ENCODE measurements at regions not wholly inside any gene's neighbourhood (a gene's known extent, or its start where the extent isn't known, plus 50 kb on each side); places are given as distances from the start of the nearest gene placed in this dataset.

DNA sequence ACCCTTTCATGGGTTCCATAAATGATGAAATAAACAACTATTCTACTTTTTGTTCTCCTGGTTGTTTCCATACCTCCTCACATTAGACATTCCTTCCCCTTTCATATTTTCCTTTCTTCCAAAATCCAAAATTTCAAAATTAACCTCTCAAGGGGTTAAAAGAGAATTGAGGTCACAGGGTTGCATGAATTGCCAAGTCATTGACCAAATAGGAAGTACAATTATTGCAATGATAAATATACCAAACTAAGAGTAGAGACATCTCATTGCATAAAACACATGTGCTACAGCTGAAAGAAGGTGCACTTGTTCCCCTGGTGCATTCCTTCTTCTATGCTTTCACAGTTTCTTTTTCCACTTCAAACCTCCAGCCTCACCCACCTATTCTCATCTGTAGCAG is 136.1 kb downstream of the KCTD12 start:
- no peak for DNase-seq (ENCODE audit: low read depth in 3 of 3)

DNA sequence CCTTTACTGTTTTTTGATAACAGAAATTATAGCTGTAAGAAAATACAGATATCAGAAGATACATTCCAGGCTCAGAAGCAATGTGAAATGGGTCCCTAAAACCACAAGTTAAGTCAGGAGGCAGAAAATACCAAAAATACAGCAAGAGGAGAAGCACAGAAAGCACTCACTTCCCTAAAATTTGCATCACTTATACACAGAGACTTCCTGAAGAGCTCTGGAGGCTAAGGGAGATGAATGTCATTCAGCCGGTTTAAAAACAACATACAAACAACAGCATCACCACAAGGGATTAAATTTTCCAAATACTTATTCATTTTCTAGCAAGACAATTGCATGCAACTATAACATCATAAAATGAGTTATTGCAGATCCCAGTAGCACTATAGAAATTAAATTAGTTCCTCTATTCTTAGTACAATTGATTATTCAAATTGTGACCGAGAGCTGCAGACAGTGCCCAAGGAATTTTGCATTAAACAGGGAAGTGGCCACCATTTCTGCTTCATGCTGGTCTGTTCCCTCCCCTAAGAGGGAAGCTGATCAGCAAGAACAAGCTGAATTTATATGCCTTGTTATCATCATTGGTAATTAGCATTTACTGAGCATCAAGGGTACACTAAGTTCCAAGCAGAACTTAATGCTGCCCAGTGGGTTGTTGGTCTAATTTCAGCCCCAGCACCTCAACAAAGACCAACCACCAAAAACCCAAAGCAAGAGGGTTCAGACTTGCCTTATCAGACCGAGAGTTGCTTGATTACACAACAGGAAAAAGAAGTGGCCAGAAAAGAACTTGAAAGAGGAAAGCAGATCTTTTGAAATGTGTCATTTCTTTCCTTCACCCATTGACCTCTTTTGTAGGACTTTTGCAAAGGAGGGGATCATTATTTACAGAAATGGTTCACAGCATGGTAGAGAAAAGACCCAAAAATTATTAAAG is 140.7 kb downstream of the KCTD12 start:
- DNase-seq (ENCODE audit: low read depth in 3 of 3) = no peak

DNA sequence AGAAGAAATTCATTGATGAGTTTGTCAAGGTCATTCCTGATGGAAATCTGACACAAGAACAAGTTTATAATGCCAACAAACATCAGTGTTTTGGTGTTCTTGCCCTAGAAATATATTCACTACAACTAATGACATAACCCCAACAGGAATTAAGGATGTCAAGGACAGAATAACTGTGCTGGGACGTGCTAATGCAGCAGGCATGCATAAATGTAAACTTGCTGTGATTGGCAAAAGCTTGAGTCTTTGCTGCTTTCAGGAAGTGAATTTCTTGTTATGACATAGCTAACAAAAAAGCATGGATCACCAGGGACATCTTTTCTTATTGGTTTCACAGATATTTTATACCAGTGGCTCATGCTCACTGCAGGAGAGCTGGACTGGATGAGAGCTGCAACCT is 144.6 kb downstream of the KCTD12 start:
- no peak for DNase-seq (ENCODE audit: low read depth in 3 of 3)

DNA sequence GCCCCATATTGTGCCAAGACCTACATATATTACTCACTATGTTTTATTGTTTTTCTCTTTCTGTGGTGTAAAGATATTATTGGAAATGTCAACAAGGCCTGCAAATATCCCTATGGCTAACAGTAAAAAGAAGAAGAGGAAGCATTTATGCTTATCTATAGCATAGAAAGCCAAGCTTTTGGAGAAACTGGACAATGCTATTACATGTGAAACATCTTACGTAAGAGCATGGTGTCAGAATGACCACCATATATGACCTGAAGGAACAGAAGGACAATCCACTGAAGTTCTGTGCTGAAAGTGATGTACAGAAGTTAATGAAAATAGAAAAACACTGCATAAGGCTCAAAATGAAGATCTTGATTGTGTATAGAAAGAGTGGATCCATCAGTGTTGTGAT is 145.2 kb downstream of the KCTD12 start:
- no peak for DNase-seq (ENCODE audit: low read depth in 3 of 3)

DNA sequence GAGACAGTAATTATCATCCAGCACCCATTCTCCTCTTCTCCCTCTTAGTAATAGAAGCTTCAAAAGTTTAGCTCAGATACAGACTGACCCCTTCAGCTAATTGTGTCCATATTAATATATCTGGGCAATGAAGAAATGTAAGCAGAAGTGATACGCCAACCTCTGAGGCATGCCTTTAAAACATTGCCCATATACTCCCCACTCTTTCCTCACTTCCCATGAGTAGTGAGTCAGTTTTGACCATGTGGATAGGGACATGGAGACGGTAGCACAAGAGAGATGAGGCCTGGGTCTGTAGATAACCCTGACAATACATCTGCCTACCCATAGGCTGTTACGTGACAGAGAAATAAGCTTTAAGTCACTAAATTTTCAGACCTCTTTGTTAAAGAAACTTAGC is 147.6 kb downstream of the KCTD12 start:
- no peak for DNase-seq (ENCODE audit: low read depth in 3 of 3)

DNA sequence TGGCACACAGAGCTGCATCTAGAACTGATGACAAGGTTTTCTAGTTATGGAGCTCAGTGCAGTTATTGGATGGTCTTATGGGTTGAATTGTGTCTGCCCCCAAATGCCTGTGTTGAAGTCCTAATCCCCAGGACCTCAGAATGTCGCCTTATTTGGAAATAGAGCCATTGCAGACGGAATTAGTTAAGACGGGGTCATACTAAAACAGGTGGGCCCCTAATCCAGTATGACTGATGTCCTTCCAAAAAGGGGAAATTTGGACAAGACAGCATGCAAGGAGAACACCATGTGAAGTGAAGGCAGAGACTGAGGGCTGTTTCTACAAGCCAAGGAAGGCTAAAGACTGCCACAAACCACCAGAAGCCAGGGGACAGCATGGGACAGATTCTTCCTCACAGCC is 148.7 kb downstream of the KCTD12 start:
- no peak for DNase-seq (ENCODE audit: low read depth in 3 of 3)

DNA sequence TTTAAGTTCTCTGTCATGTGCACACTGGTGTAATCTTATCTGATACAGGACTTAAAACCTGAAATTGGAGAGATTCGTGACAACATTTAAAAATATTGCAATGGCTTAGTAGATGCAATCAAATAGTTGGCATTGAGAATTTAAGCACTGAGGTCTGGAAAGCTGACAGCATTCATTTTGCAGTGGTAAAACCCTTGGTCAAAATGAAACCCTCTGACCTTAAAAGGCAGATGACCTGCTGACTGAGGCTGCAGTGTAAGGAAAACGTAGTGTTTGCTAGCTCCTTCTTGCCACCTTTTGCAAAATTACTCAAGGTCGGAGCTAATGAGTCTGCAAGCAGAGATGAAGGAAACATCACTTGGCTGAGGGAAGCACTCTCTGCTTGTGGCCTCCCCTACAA is 150.6 kb downstream of the KCTD12 start:
- DNase-seq (ENCODE audit: low read depth in 3 of 3) = no peak

DNA sequence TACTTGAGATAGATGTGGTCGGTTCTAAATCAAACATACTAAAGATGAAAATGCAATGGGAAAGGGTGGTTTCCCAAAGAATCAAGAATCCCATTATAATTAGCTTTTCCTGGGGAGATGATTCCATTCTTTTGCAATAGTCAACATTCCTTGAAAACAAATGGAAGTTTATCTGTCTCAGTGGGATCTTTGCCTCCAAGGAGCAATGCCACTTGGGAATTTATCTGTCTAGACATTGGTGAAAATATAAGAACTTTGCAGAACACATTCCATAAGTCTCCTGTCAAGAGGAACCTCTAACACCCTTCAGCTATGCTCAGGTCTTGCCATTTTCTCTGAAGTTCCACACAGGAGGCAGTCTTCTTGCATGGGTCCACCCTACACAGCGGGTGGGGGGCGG is 152.5 kb downstream of the KCTD12 start:
- DNase-seq (ENCODE audit: low read depth in 3 of 3) = no peak

DNA sequence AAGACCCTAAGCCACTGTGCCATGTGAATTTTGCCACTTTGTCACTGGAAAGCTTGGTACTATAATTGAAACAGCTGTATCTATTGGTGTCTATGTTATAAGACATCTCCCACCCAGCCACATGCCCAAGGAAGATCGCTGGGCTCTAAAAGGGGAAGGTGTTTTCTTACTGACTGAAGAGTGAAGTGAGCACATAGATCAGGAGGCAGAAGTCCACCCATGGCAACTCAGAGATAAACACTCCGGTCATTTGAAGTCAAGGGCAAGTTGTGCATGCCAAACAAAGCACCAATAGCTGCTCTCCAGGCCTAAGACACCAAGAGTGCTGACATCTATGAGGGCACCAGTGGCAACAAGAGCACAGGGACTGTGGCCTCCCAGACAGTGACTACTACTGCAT is 153.8 kb downstream of the KCTD12 start:
- DNase-seq (ENCODE audit: low read depth in 3 of 3) = no peak

DNA sequence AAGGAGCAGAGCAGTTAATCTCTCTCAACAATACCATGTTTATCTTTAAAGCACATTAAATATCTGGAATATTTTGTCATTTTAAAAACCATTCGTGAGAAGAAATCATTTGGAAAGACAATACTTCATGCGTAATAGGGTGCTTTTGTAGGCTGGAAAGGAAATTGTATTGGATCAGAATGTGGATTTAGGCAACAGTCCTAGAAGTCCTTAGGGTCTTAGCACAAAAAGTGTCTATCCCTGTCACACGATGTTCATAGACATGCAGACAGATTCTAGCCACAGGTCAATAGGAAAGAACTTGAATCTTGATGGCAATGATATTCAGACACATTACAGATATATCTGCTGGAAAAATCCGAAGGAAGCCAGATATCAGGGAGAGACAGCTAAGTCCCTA is 156.0 kb downstream of the KCTD12 start:
- no peak for DNase-seq (ENCODE audit: low read depth in 3 of 3)

DNA sequence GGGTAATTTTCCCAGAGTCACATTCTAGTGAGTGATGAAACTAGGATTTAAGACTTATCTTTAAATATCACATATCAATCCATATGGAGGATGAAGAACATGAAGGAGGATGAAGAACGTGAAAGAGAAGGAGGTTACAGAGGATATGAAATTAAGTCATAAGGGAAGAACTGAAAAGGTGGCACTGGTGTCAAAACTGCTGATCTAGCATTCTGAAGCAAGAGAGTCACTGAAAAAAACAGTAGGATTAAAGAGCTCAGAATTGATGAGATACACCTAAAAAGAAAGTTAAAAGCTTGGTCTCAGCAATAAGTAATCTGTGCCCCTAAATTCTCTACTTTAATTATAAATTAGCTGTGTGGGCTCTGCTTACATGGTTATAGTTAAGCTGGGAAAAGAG is 156.5 kb downstream of the KCTD12 start:
- DNase-seq (ENCODE audit: low read depth in 3 of 3) = no peak

DNA sequence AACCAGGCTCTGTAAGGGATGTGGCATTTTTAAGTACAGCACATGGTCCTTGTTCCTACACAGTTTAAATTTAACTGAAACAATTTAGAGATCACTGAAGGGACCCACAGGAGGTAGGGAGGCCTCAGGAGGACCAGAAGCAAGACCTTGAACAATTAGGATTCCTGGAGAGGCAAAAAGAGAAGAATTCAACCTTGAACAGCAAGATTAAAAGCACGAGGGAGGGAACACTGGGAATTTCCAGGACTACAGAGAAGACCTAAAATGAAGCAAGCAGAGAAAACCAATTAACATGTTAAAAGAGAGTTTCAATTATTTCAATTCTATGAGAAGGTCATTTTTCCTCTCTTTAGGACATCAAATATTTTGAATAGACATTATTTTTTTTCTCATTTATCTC is 160.3 kb downstream of the KCTD12 start:
- no peak for DNase-seq (ENCODE audit: low read depth in 3 of 3)

DNA sequence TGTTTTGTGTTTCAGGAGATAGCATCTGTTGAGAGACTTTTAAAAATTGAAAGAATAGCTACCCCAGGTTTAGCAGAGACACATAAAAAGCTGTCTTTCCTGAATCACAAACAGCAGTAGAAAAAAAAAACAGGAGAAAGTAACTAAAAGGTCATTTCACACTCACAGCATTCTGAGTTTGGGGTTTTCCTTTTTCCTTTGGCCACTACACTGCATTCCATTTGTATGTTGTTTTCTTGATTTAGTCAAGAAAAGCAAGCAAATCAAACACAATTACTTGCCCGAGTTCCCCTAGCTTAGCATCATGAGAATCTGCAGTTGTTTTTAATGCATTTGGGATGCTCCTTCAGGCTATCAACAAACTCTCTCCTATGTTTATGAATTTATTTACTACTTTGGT is 161.0 kb downstream of the KCTD12 start:
- DNase-seq (ENCODE audit: low read depth in 3 of 3) = no peak

DNA sequence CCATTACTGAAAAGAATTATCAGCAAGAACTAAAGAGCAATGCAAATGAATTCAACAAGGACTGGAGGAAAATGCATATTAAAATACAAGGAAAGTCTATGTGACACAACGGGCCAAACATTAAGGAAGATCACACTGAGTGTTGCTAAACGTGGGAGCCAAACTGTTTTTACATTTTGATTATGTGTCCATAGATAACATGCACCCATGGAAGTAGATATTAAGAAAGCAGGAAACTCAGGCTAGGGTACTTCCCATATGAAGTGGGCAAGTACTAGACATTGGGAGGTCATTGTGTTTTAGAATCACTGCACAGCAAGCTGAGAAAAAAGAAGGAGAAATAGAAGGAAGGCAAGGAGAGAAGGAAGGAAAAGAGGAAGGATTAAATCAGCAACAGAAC is 161.8 kb downstream of the KCTD12 start:
- no peak for DNase-seq (ENCODE audit: low read depth in 3 of 3)

DNA sequence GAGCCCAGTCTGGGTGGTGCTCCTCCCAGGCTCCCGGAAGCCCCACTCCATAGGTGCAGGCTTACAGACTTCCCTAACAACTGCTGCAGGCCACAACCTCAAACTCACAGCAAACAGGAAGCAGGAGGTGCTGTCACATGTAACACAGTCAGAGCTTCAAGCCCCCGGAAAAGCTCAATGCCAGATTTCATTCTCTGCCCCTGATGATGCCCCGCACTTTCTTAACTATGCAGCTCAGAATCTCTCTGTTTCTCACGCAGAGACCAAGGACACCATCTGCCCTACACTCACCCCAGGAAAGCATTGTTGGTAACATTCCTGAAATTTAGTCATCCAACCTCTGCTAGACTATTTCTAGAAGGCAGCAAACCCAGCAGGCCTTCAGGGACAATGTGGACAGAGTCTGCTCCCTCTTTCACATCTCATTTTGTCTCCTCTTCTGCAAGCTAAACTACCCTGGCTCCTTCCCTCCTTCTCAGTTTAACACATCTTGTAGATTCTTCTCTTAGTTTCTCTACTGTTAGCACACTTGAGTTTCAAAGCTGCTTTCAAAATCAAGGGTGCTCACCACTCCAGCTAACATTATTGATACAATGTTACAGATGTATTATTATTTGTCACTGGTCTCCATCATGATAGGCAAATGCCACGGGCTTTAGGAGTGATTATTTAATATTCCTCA is 162.5 kb downstream of the KCTD12 start:
- no peak for DNase-seq (ENCODE audit: low read depth in 3 of 3)

DNA sequence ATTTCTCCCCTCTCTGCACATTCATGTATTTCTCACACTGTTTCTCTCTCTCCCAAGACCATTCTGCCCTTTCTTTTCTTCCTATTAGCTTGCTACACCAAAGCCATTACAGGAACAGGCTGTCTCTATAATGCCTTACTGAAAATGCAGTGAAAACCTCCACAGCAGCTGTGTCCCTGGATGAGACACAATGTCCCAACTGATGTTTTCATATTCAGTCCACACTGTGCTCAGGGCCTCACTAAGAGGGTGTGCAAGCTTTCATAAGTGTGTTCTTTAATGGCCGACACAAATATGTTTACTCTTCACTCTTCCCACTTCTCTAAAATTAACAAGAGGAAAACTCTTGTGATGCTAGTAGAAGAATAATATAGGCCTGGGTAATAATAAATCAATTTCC is 163.4 kb downstream of the KCTD12 start:
- no peak for DNase-seq (ENCODE audit: low read depth in 3 of 3)

DNA sequence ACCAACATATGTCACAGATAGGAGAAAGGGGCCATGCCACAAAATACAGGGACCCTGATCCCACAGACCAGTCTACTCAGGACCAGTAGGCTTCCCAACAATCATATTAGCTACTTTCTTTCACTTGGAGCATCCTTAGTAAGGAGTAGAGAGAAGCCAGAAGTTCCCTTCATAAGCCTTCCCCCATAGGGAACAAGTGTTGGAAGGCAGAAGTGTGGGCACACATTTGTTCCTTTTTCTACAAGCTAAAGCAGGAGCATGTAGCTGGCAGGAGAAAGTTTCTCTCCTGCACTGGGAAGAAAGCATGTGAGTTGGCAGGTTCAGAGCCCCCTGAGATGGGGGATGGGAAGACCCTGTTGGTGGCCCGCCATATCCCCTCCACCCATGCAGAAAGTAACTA is 165.4 kb downstream of the KCTD12 start:
- no peak for DNase-seq (ENCODE audit: low read depth in 3 of 3)

DNA sequence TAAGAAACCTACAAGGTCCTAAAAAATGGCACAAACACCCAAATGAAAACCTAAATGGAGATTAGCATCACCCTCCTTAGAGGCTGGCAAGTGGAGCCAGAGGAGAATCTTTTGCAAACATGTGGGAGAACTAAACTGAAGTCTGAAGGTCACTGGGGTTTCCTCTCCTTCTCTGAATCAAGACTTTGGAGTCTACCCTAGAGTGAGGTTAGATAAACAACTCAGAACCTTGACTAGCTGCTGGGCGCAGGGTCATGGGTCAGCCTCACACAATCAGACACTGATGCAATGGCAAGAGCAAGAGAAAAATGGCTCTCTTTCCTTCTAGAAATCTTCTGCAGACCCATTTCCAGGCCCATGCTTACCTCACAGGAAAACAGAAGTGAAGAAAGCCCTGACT is 165.8 kb downstream of the KCTD12 start:
- no peak for DNase-seq (ENCODE audit: low read depth in 3 of 3)

DNA sequence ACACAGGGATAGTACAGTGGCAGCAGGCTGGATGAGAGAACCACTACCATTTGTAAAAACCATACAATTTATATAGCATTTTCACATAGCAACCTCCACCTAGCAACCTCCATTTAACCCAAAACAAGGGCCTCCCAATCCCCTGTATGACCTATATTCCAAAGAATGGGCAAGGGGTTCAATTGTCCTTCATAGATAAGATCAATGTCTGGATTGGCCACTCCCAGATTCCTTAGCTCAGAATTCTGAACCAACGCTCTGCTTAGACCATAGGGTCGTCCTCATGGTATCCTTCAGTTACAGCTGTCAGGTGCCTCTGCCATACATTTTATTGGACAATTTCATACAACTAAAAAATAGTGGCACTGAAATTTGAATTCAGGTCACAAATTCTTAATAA is 166.2 kb downstream of the KCTD12 start:
- no peak for DNase-seq (ENCODE audit: low read depth in 3 of 3)

DNA sequence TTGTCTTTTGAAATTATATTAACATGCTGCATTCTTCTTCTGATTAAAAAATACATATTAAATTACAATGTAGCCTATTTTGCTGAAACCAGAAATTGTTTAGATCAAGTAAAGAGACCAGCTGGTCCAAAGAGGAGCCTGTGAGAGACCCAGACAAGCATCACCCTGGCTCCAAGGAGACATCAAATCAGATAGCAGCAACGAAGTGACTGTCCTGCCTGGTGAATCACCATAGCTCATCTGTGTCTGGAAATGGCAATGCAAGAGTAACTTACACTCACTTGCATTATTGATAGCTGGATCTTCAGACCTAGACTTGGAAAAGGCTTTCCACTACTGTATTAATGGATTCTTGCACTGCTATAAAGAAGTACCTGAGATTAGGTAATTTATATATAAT is 169.1 kb downstream of the KCTD12 start:
- no peak for DNase-seq (ENCODE audit: low read depth in 3 of 3)

DNA sequence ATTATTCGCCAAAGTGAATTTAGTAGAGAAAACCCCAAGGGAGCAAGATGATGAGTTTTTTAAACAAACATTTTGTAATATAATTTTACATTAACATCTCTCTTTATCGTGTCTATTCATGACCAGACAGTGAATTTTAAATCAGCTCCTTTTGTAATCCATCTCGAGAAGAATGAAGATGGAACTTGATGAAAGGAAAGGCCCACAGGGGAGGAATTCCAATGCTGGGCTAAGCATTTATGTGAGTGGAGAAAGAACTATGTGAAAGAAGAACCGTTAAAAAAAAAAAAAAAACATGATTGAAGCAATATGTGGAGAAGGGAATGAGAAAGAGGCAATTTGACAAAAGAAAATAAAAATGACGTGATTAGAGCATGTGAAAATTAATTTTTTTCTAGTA is 170.6 kb downstream of the KCTD12 start:
- DNase-seq (ENCODE audit: low read depth in 3 of 3) = no peak

DNA sequence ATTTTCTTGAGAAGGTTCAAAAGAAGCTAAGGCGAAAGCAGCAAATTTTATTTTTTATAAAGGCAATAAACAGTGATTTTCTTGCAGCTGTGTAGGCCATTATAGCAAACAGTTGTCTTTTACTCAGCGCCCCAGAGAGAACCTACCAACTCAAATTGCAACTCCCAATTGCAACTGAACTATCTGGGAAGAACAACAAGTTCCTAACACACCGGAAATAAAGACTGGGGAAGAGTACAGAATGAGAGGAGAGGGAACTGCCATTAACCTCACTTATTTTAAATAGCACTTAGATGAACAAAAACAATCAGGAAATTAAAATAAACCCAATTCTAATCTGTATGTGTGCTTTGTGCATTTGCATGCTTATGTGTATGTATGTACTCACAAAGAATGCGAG is 171.1 kb downstream of the KCTD12 start:
- no peak for DNase-seq (ENCODE audit: low read depth in 3 of 3)

DNA sequence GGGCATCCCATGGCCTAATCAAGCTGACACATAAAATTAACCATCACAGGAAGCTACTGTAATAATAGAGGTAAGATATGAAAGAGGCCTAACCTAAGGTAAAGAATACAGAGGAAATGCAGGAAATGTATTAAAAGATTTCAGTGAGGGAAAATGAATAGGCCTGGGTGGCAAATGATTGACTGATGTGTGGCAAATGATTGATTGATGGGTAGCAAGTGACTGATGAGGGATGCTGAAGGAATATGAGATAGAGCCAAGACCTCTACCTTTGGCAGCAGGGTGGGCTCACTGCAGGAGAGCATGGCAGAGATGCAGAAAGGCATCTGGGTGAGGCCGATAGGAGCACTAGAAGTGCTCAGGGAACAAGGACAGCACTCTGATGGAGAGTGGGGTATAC is 172.9 kb downstream of the KCTD12 start:
- DNase-seq (ENCODE audit: low read depth in 3 of 3) = no peak

Measured in stimulated activated CD4-positive, alpha-beta T cell treated with anti-CD3 and anti-CD28 coated beads, TNF-alpha, amount 100 ng/mL, for 48 hours (primary cell).